ENCODE measurements at regions not wholly inside any gene's neighbourhood (a gene's known extent, or its start where the extent isn't known, plus 50 kb on each side); places are given as distances from the start of the nearest gene placed in this dataset.

DNA sequence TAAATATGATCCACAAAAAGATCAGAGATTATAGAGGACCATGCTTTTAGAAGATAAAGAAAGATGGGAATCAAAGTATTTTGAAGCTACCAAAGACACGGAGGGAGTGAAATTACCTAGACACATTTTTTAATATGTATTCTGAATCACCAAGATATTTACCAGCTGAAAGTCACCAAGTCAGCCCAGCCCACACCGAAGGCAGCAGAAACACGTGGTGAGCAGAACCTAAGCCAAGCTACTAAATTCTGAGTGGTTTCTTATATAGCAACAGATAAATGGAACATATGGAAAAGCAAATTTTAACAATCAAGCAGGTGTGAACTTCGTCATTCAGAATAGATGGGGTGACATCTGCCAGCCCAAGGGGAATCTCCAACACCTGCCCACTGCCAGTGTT is 134.7 kb upstream of the AKR1E2 start:
- TF ChIP-seq EZH2 (IDR thresholded peaks at IDR 0.05; ENCODE audit: low read length) (no peak), CTCF (optimal IDR thresholded peaks at IDR 0.05 in 1 of 3, IDR thresholded peaks at IDR 0.05 in 1 of 3, conservative IDR thresholded peaks at IDR 0.05 in 1 of 3; ENCODE audit: extremely low read depth in 1 of 3, insufficient read depth in 2 of 3, low read length in 3 of 3) (no peak)

All from keratinocyte (primary cell).